GM12892 (cell line): ENCODE measurements at regions not wholly inside any gene's neighbourhood (a gene's known extent, or its start where the extent isn't known, plus 50 kb on each side); places are given as distances from the start of the nearest gene placed in this dataset.

Source experiments
- DNase-seq: peaks from one replicate; pipeline ENCODE4 v3.0.0; 2011; ENCODE audit not compliant: insufficient read length
- FAIRE-seq: peaks from 2 replicates; lab custom pipeline; 2011; peaks lifted over from hg19 to GRCh38; lab: Jason Lieb, UNC
- POLR2A ChIP-seq: IDR thresholded peaks from 2 replicates; pipeline ENCODE4 v1.6.1; 2011; ENCODE audit warnings: low read depth, low read length, control low read depth
- POLR2AphosphoS5 ChIP-seq: IDR thresholded peaks from 2 replicates; pipeline ENCODE4 v1.6.1; 2011; ENCODE audit warnings: low read depth, low read length, control low read depth
- TAF1 ChIP-seq: IDR thresholded peaks from 2 replicates; pipeline ENCODE4 v1.6.1; 2011; ENCODE audit warnings: low read depth, mild to moderate bottlenecking, control low read depth, low read length, borderline replicate concordance

- no peak for DNase-seq
- no peak for TF ChIP-seq POLR2AphosphoS5
- no peak for TF ChIP-seq TAF1
- TF ChIP-seq POLR2A = no peak
- no peak for FAIRE-seq
These were observed 279.5 kb downstream of the LRFN2 start for GRCh38 chr6:40307712-40308111.

DNA sequence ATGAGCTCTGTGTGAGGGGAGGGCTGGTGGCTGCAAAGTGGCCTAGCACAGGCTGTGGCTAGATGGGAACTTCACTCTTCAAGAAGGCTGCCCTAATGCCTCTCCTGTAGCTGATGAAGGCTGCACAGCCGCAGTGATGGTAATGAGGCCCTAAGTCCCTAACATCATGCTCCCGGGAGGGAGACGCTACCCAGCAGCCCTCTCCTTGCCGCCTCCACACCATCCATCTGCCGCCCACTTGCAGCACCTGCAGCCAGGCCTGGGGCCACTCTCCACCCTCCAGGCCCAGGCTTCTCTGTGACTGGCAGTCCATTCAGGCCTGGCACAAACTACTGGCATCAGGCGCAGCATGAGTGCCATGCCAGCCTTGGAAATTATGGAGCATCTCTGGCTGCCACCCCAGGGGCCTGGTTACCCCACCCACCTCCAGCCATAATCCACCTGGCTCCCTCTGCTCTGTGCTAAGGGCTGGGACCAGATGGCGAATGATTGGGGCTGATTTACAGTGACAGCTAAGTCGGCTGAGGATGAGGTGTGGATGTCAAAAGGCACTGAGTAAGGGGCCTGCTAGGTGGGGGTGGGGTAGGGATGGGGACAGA is 284.2 kb downstream of the LRFN2 start:
- no peak for FAIRE-seq
- TF ChIP-seq POLR2A (no peak), TAF1 (no peak), POLR2AphosphoS5 (no peak)
- DNase-seq = no peak

GRCh38 chr6:40299681-40300080 is 287.5 kb downstream of the LRFN2 start:
- TF ChIP-seq POLR2A (no peak), POLR2AphosphoS5 (no peak), TAF1 (no peak)
- DNase-seq (no peak), FAIRE-seq (no peak)

DNA sequence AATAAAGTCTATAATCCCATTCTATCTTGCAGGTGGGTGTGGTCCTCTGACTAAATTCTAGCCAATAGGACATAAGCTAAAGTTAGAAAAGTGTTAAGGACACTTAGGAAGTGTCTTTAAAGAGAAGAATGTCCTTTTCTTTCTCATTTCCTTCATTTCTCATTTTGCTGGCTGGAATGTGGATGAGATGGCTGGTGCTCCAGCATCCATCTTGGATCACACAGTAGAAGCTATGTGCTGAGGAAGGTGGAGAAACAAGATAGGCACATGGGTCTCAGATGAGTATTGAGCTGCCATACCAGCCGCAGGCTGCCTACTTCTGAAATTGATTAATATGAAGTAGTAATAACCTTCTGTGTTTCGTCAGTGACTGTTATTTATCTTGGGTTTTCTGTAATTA is 289.0 kb downstream of the LRFN2 start:
- no peak for TF ChIP-seq POLR2AphosphoS5
- TF ChIP-seq TAF1 = no peak
- DNase-seq (no peak), FAIRE-seq (no peak)

DNA sequence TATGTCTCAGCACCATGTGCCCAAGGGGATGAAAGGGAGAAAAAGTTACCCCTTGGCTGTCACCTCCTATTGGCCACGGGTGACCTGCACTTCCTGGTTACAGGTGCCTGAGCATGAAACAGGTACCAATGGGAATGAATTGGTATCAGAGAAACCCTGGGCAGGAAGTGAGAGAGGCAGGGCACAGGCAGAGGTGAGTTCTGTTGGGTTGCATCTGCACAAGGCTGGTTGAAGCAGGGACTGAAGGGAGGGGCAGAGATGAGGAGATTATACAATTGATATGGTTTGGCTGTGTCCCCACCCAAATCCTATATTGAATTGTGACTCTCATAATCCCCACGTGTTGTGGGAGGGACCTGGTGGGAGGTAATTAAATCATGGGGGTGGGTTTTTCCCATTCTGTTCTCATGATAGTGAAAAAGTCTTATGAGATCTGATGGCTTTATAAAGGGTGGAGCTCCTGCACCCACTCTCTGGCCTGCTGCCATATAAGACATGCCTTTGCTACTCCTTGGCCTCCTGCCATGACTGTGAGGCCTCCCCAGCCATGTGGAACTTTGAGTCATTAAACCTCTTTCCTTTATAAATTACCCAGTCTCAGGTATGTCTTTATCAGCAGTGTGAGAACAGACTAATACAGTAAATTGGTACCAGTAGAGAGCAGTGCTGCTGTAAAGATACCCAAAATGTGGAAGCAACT is 291.8 kb downstream of the LRFN2 start:
- TF ChIP-seq POLR2AphosphoS5 (no peak), POLR2A (no peak), TAF1 (no peak)
- FAIRE-seq = no peak
- DNase-seq = no peak

DNA sequence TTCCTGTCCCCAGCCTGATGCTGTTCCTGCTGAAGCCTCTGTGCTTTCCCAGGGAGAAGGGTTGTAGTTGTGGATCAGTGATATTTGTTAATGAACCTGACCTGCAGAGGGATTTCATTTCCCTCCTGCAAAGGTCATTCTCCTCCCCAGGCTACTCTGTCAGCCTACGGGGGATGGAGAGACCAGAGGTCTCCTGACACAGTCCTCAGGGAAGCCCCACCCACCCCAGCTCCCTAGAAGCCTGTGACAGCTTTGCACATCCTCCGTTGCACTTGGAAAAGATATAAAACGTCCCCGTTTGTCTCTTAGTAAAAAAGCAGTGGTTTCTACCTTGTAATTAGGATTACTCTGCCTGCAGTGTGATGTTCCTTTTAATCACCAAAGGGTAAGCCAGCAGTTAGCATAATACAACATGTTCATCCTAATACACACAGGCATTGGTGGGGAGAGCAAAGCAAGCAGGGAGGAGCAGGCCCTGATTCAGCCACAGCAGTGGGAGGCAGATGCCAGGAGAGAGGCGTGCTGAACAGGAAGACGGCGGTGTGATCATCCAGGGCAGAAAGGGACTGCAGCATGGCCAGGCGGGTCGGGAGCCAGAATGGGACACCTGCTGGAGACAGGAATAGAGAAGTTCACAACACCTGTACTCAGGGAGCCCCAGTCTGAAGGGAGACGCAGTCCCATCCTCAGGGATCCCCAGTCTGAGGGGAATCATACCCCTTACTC is 293.5 kb downstream of the LRFN2 start:
- no peak for FAIRE-seq
- no peak for TF ChIP-seq TAF1
- no peak for TF ChIP-seq POLR2A
- no peak for TF ChIP-seq POLR2AphosphoS5
- DNase-seq = no peak

- FAIRE-seq (no peak), DNase-seq (no peak)
- TF ChIP-seq POLR2A = no peak
- TF ChIP-seq TAF1 = no peak
- no peak for TF ChIP-seq POLR2AphosphoS5
These were observed 294.1 kb downstream of the LRFN2 start for GRCh38 chr6:40293060-40293459.

- TF ChIP-seq POLR2AphosphoS5 (no peak), TAF1 (no peak), POLR2A (no peak)
- no peak for FAIRE-seq
- DNase-seq = no peak
These were observed 296.3 kb downstream of the LRFN2 start for GRCh38 chr6:40290816-40291215.

GRCh38 chr6:40288919-40289318 is 298.2 kb downstream of the LRFN2 start:
- TF ChIP-seq POLR2AphosphoS5 (no peak), POLR2A (no peak)
- DNase-seq (no peak), FAIRE-seq (no peak)

DNA sequence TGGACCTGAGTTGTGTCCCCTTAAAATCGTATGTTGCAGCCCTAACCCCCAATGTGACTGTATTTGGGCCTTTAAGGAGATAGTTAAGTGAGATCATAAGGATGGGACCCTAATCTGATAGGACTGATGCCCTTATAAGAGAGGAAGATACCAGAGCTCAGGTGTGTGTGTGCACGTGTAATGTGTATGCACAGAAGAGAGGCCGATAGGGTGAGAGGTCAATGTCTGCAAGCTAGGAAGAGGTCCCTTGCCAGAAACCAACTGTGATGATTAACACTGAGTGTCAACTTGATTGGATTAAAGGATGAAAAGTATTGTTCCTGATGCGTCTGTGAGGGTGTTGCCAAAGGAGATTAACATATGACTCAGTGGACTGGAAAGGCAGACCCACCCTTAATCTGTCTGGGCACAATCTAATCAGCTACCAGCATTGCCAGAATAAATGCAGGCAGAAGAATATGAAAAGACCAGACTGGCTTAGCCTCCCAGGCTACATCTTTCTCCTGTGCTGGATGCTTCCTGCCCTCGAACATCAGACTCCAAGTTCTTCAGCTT is 299.8 kb downstream of the LRFN2 start:
- no peak for DNase-seq
- FAIRE-seq = no peak
- TF ChIP-seq POLR2A (no peak), TAF1 (no peak), POLR2AphosphoS5 (no peak)

DNA sequence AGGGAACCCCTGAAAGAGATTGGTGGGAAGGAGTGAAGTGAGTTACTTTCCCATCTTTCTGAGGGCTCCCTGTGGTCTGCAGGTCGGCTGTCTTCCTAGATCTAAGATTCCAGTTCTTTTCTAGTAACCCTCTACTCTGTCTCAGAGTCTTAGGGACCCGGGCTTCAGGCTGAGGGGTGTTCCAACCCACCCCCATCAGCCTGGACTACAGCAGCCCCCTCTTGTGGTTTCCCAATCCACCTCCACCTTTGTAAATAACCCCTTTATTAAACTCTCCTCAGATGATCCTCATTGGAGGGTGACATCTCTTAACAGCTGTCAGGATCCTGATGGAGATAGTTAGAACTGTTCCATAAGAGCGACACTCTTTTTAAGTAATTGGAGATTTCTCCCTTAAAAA is 300.4 kb downstream of the LRFN2 start:
- DNase-seq = no peak
- FAIRE-seq = no peak
- TF ChIP-seq POLR2AphosphoS5 = no peak
- no peak for TF ChIP-seq POLR2A
- no peak for TF ChIP-seq TAF1
